Loucy (cell line): ENCODE measurements at regions not wholly inside any gene's neighbourhood (a gene's known extent, or its start where the extent isn't known, plus 50 kb on each side); places are given as distances from the start of the nearest gene placed in this dataset.

Experiments
- EZH2phosphoT487 ChIP-seq: fragments of 200-600 bp; IDR thresholded peaks from 2 replicates; pipeline ENCODE4 v1.6.1; 2018; ENCODE audit warnings: antibody characterized with exemption, mild to moderate bottlenecking, moderate library complexity, borderline replicate concordance
- TF ChIP-seq, protein P1 (sequence below): fragments of 200-600 bp; sonication (generic); conservative IDR thresholded peaks from 2 replicates; pipeline ENCODE4 v1.5.1; 2014; ENCODE audit warnings: mild to moderate bottlenecking, antibody characterized with exemption, low read length

DNA sequence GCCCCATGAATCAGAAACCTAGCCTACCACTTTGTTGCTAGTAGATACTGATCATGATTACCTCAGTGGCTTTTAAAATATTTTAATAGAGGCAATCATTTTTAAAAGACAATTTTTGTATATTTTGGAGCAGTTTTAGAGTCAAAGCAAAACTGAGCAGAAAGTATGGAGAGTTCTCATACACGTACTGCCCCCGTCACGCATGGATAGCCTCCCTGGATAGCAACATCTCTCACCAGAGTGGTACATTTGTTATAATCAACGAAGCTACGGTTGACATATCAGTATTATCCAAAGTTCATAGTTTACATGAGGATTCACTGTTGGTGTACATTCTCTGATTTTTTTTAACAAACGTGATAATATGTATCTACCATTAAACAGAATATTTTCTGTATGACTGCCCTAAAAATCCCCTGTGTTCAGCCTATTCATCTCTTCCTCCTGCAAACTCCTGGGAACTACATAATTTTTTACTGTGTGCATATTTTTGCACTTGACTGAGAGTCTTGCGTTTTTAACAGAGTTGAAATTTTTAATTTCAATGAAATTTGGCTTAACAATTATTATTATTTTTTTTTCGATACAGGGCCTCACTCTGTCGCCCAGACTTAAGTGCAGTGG is 1436.8 kb upstream of the PCDH9 start:
- TF ChIP-seq EZH2phosphoT487 = no peak
- TF ChIP-seq, protein P1, sequence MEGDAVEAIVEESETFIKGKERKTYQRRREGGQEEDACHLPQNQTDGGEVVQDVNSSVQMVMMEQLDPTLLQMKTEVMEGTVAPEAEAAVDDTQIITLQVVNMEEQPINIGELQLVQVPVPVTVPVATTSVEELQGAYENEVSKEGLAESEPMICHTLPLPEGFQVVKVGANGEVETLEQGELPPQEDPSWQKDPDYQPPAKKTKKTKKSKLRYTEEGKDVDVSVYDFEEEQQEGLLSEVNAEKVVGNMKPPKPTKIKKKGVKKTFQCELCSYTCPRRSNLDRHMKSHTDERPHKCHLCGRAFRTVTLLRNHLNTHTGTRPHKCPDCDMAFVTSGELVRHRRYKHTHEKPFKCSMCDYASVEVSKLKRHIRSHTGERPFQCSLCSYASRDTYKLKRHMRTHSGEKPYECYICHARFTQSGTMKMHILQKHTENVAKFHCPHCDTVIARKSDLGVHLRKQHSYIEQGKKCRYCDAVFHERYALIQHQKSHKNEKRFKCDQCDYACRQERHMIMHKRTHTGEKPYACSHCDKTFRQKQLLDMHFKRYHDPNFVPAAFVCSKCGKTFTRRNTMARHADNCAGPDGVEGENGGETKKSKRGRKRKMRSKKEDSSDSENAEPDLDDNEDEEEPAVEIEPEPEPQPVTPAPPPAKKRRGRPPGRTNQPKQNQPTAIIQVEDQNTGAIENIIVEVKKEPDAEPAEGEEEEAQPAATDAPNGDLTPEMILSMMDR = no peak
